SH-SY5Y (cell line): ENCODE measurements at regions not wholly inside any gene's neighbourhood (a gene's known extent, or its start where the extent isn't known, plus 50 kb on each side); places are given as distances from the start of the nearest gene placed in this dataset.

Experiments used
- GATA2 ChIP-seq: IDR thresholded peaks from 2 replicates; pipeline ENCODE4 v1.6.1; 2011; ENCODE audit warnings: mild to moderate bottlenecking, low read depth, low read length
- GATA3 ChIP-seq: IDR thresholded peaks from 2 replicates; pipeline ENCODE4 v1.6.1; 2011; ENCODE audit warnings: low read depth, mild to moderate bottlenecking, low read length, moderate library complexity

DNA sequence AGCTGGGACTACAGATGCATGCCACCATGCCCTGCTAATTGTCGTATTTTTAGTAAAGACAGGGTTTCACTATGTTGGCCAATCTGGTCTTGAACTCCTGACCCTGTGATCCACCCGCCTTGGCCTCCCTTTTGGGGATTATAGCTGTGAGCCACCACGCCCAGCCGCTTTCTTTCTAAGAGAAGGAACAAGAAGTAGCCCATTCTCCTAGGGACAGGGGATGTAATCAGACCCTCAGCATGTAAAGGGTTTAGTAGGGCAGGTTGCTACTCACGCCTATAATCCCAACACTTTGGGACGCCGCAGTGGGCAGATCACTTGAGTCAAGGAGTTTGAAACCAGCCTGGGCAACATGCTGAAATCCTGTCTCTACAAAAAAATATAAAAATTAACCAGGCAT is 189.7 kb downstream of the TOMM20 start:
- TF ChIP-seq GATA2, result no peak
- TF ChIP-seq GATA3, result no peak
